Esophagus muscularis mucosa (tissue), 4 donors: ENCODE measurements at regions not wholly inside any gene's neighbourhood (a gene's known extent, or its start where the extent isn't known, plus 50 kb on each side); places are given as distances from the start of the nearest gene placed in this dataset.
"Not testable (repeated sequence)": the region's sequence is repeated elsewhere in the genome, so short reads cannot be mapped to it uniquely, and the experiment has no call there.

Experiments used
- EP300 ChIP-seq: sonication (generic); formaldehyde crosslinking; IDR thresholded peaks from one replicate; pipeline ENCODE4 v1.6.1; 2017; ENCODE audit warnings: antibody characterized with exemption
- POLR2A ChIP-seq: fragments of 450-650 bp; IDR thresholded peaks from one replicate; pipeline ENCODE4 v1.6.1; 2017; ENCODE audit warnings: antibody characterized with exemption, moderate library complexity, mild to moderate bottlenecking, low read depth
- POLR2AphosphoS5 ChIP-seq, 2 donors: sonication (generic); formaldehyde crosslinking; IDR thresholded peaks; one replicate each; pipeline ENCODE4 v1.6.1; 2017; ENCODE audit warnings: antibody characterized with exemption in 2 of 2
- TF ChIP-seq, protein P1 (sequence below), 3 experiments: fragments of 200-600 bp in 2 of 3; fragments of 450-650 bp in 1 of 3; sonication (generic) in 2 of 3; IDR thresholded peaks; one replicate each; pipeline ENCODE4 v1.5.1; 2017 to 2019; ENCODE audit warnings: antibody characterized with exemption in 3 of 3, mild to moderate bottlenecking in 2 of 3, moderate library complexity in 1 of 3

DNA sequence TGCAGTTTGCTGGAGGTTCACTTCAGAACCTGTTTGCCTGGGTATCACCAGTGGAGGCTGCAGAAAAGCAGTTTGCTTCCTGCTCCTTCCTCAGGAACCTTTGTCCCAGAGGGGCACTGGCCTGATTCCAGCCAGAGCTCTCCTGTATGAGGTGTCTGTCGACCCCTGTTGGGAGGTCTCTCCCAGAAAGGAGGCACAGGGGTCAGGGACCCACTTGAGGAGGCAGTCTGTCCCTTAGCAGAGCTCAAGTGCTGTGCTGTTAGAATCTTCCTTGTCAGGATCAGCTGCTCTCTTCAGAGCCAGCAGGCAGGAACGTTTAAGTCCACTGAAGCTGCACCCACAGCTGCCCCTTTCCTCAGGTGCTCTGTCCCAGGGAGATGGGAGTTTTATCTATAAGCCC is 164.8 kb downstream of the TTC6 start:
- not testable (repeated sequence) for TF ChIP-seq POLR2A; EP300; POLR2AphosphoS5 (IDR thresholded peaks at IDR 0.05)
- TF ChIP-seq, protein P1, sequence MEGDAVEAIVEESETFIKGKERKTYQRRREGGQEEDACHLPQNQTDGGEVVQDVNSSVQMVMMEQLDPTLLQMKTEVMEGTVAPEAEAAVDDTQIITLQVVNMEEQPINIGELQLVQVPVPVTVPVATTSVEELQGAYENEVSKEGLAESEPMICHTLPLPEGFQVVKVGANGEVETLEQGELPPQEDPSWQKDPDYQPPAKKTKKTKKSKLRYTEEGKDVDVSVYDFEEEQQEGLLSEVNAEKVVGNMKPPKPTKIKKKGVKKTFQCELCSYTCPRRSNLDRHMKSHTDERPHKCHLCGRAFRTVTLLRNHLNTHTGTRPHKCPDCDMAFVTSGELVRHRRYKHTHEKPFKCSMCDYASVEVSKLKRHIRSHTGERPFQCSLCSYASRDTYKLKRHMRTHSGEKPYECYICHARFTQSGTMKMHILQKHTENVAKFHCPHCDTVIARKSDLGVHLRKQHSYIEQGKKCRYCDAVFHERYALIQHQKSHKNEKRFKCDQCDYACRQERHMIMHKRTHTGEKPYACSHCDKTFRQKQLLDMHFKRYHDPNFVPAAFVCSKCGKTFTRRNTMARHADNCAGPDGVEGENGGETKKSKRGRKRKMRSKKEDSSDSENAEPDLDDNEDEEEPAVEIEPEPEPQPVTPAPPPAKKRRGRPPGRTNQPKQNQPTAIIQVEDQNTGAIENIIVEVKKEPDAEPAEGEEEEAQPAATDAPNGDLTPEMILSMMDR (IDR thresholded peaks at IDR 0.05): not testable (repeated sequence)
